GM12878 (cell line): ENCODE measurements at regions not wholly inside any gene's neighbourhood (a gene's known extent, or its start where the extent isn't known, plus 50 kb on each side); places are given as distances from the start of the nearest gene placed in this dataset.

Source experiments
- ATAC-seq: fragments of 200-7000 bp; cut with Tn5 transposase; 3 replicates; pipeline ENCODE4 v1.9.1; 2020; ENCODE audit warnings: mild to moderate bottlenecking, moderate library complexity
- BruUV-seq: library from RNA; stranded (reverse); fragments of 400-500 nt; replicated peaks from 2 replicates; lab custom pipeline; 2021; lab: Mats Ljungman, UMichigan
- CTCF ChIA-PET: fragments of 300-600 bp; sonication (Branson Sonifier 250); formaldehyde crosslinking; extraction: SDS; loops from one replicate; lab custom pipeline; 2021; ENCODE audit warnings: inconsistent platforms; lab: Yijun Ruan, JAX
- POLR2A ChIA-PET: fragments of 350-600 bp; formaldehyde crosslinking; extraction: SDS; loops from one replicate; lab custom pipeline; 2021; ENCODE audit warnings: inconsistent platforms; lab: Charles Lee
- RAD21 ChIA-PET: fragments of 300-600 bp; sonication (Branson Sonifier 250); formaldehyde crosslinking; loops from one replicate; lab custom pipeline; 2023; ENCODE audit warnings: antibody characterized with exemption; ENCODE audit not compliant: unreplicated experiment; lab: Charles Lee
- SMC1A ChIA-PET: fragments of 300-600 bp; sonication (Branson Sonifier 250); formaldehyde crosslinking; loops from one replicate; lab custom pipeline; 2023; ENCODE audit not compliant: unreplicated experiment, uncharacterized antibody; lab: Charles Lee
- DNase-seq: peaks from one replicate; pipeline ENCODE4 v3.0.0-alpha.2; 2011; ENCODE audit warnings: low read depth, low spot score
- FAIRE-seq: peaks from 3 replicates; lab custom pipeline; 2011; peaks lifted over from hg19 to GRCh38; lab: Jason Lieb, UNC
- H2AFZ ChIP-seq: 2 replicates; pipeline ENCODE4 v1.6.0; 2011; ENCODE audit warnings: low read depth, low read length, control low read depth; ENCODE audit not compliant: control insufficient read depth
- H3K27ac ChIP-seq: 2 replicates; pipeline ENCODE4 v1.5.1; 2011; ENCODE audit warnings: control low read depth; ENCODE audit not compliant: control insufficient read depth, insufficient read depth
- H3K27me3 ChIP-seq, 2 experiments: replicated peaks in 1 of 2; 2 replicates each; pipeline versions ENCODE4 v1.6.0 to v1.6.1; 2011; ENCODE audit warnings: low read length in 1 of 2; ENCODE audit not compliant: control insufficient read depth in 2 of 2, insufficient read depth in 2 of 2
- H3K36me3 ChIP-seq, 2 experiments: 2 replicates each; pipeline ENCODE4 v1.5.1; 2011; ENCODE audit warnings: low read length in 1 of 2; ENCODE audit not compliant: control insufficient read depth in 2 of 2, insufficient read depth in 2 of 2
- H3K4me1 ChIP-seq: 2 replicates; pipeline ENCODE4 v1.6.1; 2011; ENCODE audit warnings: mild to moderate bottlenecking, low read length, moderate library complexity, mixed read lengths; ENCODE audit not compliant: control insufficient read depth, insufficient read depth
- H3K4me2 ChIP-seq: 2 replicates; pipeline ENCODE4 v1.6.0; 2011; ENCODE audit warnings: control low read depth; ENCODE audit not compliant: control insufficient read depth, insufficient read depth
- H3K4me3 ChIP-seq: fragments of 200-600 bp; sonication (generic); 2 replicates; pipeline ENCODE4 v1.5.1; 2016
- H3K79me2 ChIP-seq: 2 replicates; pipeline ENCODE4 v1.6.0; 2011; ENCODE audit warnings: low read length; ENCODE audit not compliant: control insufficient read depth, insufficient read depth
- H3K9ac ChIP-seq: 2 replicates; pipeline ENCODE4 v1.8.0; 2011; ENCODE audit warnings: low read length, control low read depth, mixed read lengths; ENCODE audit not compliant: control insufficient read depth, insufficient read depth
- H3K9me3 ChIP-seq: replicated peaks from 3 replicates; pipeline ENCODE4 v1.5.1; 2011; ENCODE audit warnings: mild to moderate bottlenecking, low read length; ENCODE audit not compliant: control insufficient read depth, insufficient read depth
- H4K20me1 ChIP-seq: 2 replicates; pipeline ENCODE4 v1.6.0; 2011; ENCODE audit not compliant: control insufficient read depth, insufficient read depth
- HCFC1 ChIP-seq: fragments of 150-350 bp; IDR thresholded peaks from 2 replicates; pipeline ENCODE4 v1.6.1; 2014; ENCODE audit warnings: low read length
- ZBED1 ChIP-seq: IDR thresholded peaks from 2 replicates; pipeline ENCODE4 v1.6.1; 2016; ENCODE audit warnings: borderline replicate concordance
- WGBS: methylation state at CpG from one replicate; pipeline ENCODE4 v1.1.6; 2016; ENCODE audit warnings: low lambda C conversion rate; ENCODE audit not compliant: insufficient replicate concordance, insufficient coverage; ENCODE audit errors: missing lambda C conversion rate; 5-methylcytosine and 5-hydroxymethylcytosine counted together
- in situ Hi-C: fragments of 300-500 bp; cut with MboI; formaldehyde crosslinking; loops from 9 replicates; pipeline ENCODE4 v1.14.3; 2018; ENCODE audit warnings: mixed read lengths
- intact Hi-C: fragments of 100-400 bp; cut with micrococcal nuclease; formaldehyde crosslinking; loops from one replicate; pipeline ENCODE4 v1.14.2; 2022; ENCODE audit not compliant: unreplicated experiment
- TF ChIP-seq, protein P1 (sequence below): IDR thresholded peaks from 2 replicates; pipeline ENCODE4 v1.6.1; 2012; ENCODE audit warnings: improper control_type of control experiment, low read depth, low read length; ENCODE audit not compliant: insufficient replicate concordance
- TF ChIP-seq, protein P2 (sequence below): fragments of 450-650 bp; IDR thresholded peaks from 2 replicates; pipeline ENCODE4 v1.6.1; 2016; ENCODE audit warnings: mild to moderate bottlenecking, moderate library complexity, borderline replicate concordance
- TF ChIP-seq, protein P3 (sequence below): fragments of 450-650 bp; conservative IDR thresholded peaks from 2 replicates; pipeline ENCODE4 v1.6.1; 2017; ENCODE audit warnings: mild to moderate bottlenecking, moderate library complexity
- TF ChIP-seq, protein P4 (sequence below): fragments of 450-650 bp; IDR thresholded peaks from 2 replicates; pipeline ENCODE4 v1.6.1; 2017; ENCODE audit warnings: mild to moderate bottlenecking, moderate library complexity

DNA sequence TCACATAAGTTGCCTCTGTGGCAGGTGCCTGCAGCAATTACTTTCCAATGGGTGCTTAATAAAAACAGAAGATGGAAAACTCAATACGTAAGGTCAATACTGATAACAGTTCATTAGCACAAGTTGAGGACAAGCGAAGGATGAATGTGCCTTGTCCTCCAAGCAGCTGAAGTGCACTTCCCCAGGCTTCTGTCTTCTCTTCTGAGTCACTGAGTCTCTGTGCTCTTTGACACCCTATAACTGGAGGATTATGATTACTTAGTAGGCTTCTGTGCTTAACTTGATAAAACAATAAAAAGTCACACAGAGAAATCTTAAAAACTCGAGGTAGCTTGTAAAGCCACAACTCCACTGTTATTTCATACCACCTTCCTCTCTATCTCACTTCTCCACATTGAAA, 216.6 kb upstream of the ADCY2 start (continued):
- TF ChIP-seq, protein P1, sequence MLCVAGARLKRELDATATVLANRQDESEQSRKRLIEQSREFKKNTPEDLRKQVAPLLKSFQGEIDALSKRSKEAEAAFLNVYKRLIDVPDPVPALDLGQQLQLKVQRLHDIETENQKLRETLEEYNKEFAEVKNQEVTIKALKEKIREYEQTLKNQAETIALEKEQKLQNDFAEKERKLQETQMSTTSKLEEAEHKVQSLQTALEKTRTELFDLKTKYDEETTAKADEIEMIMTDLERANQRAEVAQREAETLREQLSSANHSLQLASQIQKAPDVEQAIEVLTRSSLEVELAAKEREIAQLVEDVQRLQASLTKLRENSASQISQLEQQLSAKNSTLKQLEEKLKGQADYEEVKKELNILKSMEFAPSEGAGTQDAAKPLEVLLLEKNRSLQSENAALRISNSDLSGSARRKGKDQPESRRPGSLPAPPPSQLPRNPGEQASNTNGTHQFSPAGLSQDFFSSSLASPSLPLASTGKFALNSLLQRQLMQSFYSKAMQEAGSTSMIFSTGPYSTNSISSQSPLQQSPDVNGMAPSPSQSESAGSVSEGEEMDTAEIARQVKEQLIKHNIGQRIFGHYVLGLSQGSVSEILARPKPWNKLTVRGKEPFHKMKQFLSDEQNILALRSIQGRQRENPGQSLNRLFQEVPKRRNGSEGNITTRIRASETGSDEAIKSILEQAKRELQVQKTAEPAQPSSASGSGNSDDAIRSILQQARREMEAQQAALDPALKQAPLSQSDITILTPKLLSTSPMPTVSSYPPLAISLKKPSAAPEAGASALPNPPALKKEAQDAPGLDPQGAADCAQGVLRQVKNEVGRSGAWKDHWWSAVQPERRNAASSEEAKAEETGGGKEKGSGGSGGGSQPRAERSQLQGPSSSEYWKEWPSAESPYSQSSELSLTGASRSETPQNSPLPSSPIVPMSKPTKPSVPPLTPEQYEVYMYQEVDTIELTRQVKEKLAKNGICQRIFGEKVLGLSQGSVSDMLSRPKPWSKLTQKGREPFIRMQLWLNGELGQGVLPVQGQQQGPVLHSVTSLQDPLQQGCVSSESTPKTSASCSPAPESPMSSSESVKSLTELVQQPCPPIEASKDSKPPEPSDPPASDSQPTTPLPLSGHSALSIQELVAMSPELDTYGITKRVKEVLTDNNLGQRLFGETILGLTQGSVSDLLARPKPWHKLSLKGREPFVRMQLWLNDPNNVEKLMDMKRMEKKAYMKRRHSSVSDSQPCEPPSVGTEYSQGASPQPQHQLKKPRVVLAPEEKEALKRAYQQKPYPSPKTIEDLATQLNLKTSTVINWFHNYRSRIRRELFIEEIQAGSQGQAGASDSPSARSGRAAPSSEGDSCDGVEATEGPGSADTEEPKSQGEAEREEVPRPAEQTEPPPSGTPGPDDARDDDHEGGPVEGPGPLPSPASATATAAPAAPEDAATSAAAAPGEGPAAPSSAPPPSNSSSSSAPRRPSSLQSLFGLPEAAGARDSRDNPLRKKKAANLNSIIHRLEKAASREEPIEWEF = no peak

DNA sequence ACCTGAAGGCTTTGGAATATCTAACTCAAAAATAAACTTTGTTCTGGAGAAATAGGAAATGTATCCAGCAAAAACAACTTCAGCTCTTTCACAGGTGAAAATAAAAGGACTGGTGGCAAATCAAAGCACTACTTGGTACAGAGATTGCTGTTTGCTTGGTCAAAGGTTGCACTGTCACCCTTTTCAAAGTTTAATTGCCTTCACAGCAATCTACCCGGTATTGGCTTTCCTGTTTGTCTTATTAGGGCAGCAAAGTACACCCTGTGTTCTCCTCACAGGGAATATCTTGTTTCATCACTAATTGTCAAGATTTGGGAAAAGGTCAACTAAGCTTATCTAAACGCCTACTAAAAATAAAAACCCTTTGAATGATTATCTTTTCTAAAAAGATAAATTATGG, 214.1 kb upstream of the ADCY2 start:
- in situ Hi-C loops (no loop called here), intact Hi-C loops (no loop called here)
- no peak overlapping the region for H3K4me2 ChIP-seq
- ChIA-PET POLR2A (no interaction called here), SMC1A (no interaction called here), CTCF (no interaction called here), RAD21 (no interaction called here)
- no peaks in the 10 kb centered on the region for H3K36me3 ChIP-seq
- FAIRE-seq (no peak), ATAC-seq (no peak)
- no peaks in the 10 kb centered on the region for H3K4me1 ChIP-seq
- BruUV-seq = no TSS peak
- H3K4me3 ChIP-seq = no peak overlapping the region
- H3K79me2 ChIP-seq = no peaks in the 10 kb centered on the region
- no peaks in the 10 kb centered on the region for H4K20me1 ChIP-seq
- no peaks in the 10 kb centered on the region for H3K27me3 ChIP-seq
- no peaks in the 10 kb centered on the region for H3K9me3 ChIP-seq
- H2AFZ ChIP-seq = no peak overlapping the region
- TF ChIP-seq, protein P2, sequence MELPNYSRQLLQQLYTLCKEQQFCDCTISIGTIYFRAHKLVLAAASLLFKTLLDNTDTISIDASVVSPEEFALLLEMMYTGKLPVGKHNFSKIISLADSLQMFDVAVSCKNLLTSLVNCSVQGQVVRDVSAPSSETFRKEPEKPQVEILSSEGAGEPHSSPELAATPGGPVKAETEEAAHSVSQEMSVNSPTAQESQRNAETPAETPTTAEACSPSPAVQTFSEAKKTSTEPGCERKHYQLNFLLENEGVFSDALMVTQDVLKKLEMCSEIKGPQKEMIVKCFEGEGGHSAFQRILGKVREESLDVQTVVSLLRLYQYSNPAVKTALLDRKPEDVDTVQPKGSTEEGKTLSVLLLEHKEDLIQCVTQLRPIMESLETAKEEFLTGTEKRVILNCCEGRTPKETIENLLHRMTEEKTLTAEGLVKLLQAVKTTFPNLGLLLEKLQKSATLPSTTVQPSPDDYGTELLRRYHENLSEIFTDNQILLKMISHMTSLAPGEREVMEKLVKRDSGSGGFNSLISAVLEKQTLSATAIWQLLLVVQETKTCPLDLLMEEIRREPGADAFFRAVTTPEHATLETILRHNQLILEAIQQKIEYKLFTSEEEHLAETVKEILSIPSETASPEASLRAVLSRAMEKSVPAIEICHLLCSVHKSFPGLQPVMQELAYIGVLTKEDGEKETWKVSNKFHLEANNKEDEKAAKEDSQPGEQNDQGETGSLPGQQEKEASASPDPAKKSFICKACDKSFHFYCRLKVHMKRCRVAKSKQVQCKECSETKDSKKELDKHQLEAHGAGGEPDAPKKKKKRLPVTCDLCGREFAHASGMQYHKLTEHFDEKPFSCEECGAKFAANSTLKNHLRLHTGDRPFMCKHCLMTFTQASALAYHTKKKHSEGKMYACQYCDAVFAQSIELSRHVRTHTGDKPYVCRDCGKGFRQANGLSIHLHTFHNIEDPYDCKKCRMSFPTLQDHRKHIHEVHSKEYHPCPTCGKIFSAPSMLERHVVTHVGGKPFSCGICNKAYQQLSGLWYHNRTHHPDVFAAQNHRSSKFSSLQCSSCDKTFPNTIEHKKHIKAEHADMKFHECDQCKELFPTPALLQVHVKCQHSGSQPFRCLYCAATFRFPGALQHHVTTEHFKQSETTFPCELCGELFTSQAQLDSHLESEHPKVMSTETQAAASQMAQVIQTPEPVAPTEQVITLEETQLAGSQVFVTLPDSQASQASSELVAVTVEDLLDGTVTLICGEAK = no peak
- TF ChIP-seq HCFC1 (no peak), ZBED1 (no peak)
- TF ChIP-seq, protein P3, sequence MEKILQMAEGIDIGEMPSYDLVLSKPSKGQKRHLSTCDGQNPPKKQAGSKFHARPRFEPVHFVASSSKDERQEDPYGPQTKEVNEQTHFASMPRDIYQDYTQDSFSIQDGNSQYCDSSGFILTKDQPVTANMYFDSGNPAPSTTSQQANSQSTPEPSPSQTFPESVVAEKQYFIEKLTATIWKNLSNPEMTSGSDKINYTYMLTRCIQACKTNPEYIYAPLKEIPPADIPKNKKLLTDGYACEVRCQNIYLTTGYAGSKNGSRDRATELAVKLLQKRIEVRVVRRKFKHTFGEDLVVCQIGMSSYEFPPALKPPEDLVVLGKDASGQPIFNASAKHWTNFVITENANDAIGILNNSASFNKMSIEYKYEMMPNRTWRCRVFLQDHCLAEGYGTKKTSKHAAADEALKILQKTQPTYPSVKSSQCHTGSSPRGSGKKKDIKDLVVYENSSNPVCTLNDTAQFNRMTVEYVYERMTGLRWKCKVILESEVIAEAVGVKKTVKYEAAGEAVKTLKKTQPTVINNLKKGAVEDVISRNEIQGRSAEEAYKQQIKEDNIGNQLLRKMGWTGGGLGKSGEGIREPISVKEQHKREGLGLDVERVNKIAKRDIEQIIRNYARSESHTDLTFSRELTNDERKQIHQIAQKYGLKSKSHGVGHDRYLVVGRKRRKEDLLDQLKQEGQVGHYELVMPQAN = no peak
- TF ChIP-seq, protein P4, sequence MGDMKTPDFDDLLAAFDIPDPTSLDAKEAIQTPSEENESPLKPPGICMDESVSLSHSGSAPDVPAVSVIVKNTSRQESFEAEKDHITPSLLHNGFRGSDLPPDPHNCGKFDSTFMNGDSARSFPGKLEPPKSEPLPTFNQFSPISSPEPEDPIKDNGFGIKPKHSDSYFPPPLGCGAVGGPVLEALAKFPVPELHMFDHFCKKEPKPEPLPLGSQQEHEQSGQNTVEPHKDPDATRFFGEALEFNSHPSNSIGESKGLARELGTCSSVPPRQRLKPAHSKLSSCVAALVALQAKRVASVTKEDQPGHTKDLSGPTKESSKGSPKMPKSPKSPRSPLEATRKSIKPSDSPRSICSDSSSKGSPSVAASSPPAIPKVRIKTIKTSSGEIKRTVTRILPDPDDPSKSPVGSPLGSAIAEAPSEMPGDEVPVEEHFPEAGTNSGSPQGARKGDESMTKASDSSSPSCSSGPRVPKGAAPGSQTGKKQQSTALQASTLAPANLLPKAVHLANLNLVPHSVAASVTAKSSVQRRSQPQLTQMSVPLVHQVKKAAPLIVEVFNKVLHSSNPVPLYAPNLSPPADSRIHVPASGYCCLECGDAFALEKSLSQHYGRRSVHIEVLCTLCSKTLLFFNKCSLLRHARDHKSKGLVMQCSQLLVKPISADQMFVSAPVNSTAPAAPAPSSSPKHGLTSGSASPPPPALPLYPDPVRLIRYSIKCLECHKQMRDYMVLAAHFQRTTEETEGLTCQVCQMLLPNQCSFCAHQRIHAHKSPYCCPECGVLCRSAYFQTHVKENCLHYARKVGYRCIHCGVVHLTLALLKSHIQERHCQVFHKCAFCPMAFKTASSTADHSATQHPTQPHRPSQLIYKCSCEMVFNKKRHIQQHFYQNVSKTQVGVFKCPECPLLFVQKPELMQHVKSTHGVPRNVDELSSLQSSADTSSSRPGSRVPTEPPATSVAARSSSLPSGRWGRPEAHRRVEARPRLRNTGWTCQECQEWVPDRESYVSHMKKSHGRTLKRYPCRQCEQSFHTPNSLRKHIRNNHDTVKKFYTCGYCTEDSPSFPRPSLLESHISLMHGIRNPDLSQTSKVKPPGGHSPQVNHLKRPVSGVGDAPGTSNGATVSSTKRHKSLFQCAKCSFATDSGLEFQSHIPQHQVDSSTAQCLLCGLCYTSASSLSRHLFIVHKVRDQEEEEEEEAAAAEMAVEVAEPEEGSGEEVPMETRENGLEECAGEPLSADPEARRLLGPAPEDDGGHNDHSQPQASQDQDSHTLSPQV = no peak
- TF ChIP-seq, all 136 proteins: peak for 0
- Histone ChIP-seq H3K9ac (no peak overlapping the region), H3K27ac (no peak overlapping the region)
- no peak for DNase-seq
- WGBS = 0% methylated on average over 2 of the region's 2 CpGs
